ENCODE measurements at regions not wholly inside any gene's neighbourhood (a gene's known extent, or its start where the extent isn't known, plus 50 kb on each side); places are given as distances from the start of the nearest gene placed in this dataset.

DNA sequence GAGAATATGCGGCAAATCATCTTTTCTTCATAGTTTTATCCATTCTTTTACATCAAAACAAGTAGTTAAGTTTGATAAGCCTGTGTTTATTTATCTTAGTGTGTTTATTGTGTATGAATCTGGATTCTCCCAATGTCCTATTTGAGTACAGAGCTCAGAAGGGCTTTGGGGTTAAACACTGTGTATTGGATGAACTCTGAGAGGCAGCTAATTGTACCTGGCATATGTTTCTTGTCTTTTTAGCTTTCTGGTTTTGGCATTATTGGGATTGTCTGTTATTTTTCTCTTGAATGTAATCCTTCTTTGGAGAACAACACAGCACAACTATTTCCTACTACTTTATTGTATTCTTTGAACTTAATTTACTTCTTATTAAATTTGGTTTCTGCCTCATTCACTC is 906.9 kb downstream of the ADGRL2 start:
- TF ChIP-seq, protein P1, sequence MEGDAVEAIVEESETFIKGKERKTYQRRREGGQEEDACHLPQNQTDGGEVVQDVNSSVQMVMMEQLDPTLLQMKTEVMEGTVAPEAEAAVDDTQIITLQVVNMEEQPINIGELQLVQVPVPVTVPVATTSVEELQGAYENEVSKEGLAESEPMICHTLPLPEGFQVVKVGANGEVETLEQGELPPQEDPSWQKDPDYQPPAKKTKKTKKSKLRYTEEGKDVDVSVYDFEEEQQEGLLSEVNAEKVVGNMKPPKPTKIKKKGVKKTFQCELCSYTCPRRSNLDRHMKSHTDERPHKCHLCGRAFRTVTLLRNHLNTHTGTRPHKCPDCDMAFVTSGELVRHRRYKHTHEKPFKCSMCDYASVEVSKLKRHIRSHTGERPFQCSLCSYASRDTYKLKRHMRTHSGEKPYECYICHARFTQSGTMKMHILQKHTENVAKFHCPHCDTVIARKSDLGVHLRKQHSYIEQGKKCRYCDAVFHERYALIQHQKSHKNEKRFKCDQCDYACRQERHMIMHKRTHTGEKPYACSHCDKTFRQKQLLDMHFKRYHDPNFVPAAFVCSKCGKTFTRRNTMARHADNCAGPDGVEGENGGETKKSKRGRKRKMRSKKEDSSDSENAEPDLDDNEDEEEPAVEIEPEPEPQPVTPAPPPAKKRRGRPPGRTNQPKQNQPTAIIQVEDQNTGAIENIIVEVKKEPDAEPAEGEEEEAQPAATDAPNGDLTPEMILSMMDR (IDR thresholded peaks at IDR 0.05) = no peak
- TF ChIP-seq POLR2AphosphoS5 (IDR thresholded peaks at IDR 0.05) (no peak), EP300 (IDR thresholded peaks at IDR 0.05) (no peak), POLR2A (IDR thresholded peaks at IDR 0.05) (no peak)

Measured in suprapubic skin (tissue), 4 donors.